HCT116 (cell line): ENCODE measurements at regions not wholly inside any gene's neighbourhood (a gene's known extent, or its start where the extent isn't known, plus 50 kb on each side); places are given as distances from the start of the nearest gene placed in this dataset.

Experiments used
- EGR1 ChIP-seq: IDR thresholded peaks from 2 replicates; pipeline ENCODE4 v1.6.1; 2012; ENCODE audit warnings: low read depth
- EZH2 ChIP-seq: fragments of 200-600 bp; sonication (generic); IDR thresholded peaks from 2 replicates; pipeline ENCODE4 v1.6.1; 2017; ENCODE audit warnings: antibody characterized with exemption, mixed run types
- EZH2phosphoT487 ChIP-seq: fragments of 200-600 bp; IDR thresholded peaks from 2 replicates; pipeline ENCODE4 v1.6.1; 2018; ENCODE audit warnings: antibody characterized with exemption, borderline replicate concordance
- POLR2A ChIP-seq: IDR thresholded peaks from 2 replicates; pipeline ENCODE4 v1.7.0; 2011; ENCODE audit warnings: borderline replicate concordance; ENCODE audit not compliant: insufficient read depth, insufficient read length; ENCODE audit errors: extremely low read depth
- TF ChIP-seq, protein P1 (sequence below), 3 experiments: fragments of 200-600 bp in 1 of 3; sonication (generic) in 1 of 3; IDR thresholded peaks in 2 of 3; conservative IDR thresholded peaks in 1 of 3; 2 replicates each; pipeline ENCODE4 v1.5.1; 2012 to 2017; ENCODE audit warnings: low read depth in 2 of 3, low read length in 2 of 3, antibody characterized with exemption in 1 of 3, borderline replicate concordance in 1 of 3, control low read depth in 1 of 3, mild to moderate bottlenecking in 1 of 3, mixed read lengths in 1 of 3, mixed run types in 1 of 3, moderate library complexity in 1 of 3; ENCODE audit not compliant: insufficient read depth in 1 of 3

DNA sequence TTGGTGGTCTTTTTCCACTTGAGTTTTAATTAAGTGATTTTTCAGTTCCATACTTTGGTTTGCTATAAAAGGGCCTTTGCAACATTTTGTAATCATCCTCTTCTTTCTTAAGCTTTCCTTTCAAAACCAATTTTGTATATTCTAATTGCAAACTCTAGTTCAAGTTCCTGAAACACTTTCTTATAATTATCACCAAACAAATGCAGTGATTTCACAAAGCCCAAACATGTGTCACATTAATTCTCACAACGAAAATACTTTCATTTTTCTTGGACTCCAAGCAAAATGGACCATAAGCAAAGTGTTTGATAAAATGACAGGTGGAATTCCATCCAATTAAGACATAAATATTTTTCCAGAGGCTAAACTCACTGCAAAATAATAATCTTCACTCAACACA is 188.2 kb upstream of the IRX5 start:
- TF ChIP-seq, protein P1, sequence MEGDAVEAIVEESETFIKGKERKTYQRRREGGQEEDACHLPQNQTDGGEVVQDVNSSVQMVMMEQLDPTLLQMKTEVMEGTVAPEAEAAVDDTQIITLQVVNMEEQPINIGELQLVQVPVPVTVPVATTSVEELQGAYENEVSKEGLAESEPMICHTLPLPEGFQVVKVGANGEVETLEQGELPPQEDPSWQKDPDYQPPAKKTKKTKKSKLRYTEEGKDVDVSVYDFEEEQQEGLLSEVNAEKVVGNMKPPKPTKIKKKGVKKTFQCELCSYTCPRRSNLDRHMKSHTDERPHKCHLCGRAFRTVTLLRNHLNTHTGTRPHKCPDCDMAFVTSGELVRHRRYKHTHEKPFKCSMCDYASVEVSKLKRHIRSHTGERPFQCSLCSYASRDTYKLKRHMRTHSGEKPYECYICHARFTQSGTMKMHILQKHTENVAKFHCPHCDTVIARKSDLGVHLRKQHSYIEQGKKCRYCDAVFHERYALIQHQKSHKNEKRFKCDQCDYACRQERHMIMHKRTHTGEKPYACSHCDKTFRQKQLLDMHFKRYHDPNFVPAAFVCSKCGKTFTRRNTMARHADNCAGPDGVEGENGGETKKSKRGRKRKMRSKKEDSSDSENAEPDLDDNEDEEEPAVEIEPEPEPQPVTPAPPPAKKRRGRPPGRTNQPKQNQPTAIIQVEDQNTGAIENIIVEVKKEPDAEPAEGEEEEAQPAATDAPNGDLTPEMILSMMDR (IDR thresholded peaks at IDR 0.05 in 2 of 3, conservative IDR thresholded peaks at IDR 0.05 in 1 of 3; ENCODE audit: borderline replicate concordance in 1 of 3, insufficient read depth in 1 of 3, low read depth in 2 of 3, low read length in 2 of 3) = no peak
- TF ChIP-seq EZH2phosphoT487 = no peak
- no peak for TF ChIP-seq EGR1
- TF ChIP-seq POLR2A = no peak
- no peak for TF ChIP-seq EZH2
